ENCODE measurements at regions not wholly inside any gene's neighbourhood (a gene's known extent, or its start where the extent isn't known, plus 50 kb on each side); places are given as distances from the start of the nearest gene placed in this dataset.

- DNase-seq (ENCODE audit: low read depth in 2 of 2): no peak
- TF ChIP-seq, protein P1, sequence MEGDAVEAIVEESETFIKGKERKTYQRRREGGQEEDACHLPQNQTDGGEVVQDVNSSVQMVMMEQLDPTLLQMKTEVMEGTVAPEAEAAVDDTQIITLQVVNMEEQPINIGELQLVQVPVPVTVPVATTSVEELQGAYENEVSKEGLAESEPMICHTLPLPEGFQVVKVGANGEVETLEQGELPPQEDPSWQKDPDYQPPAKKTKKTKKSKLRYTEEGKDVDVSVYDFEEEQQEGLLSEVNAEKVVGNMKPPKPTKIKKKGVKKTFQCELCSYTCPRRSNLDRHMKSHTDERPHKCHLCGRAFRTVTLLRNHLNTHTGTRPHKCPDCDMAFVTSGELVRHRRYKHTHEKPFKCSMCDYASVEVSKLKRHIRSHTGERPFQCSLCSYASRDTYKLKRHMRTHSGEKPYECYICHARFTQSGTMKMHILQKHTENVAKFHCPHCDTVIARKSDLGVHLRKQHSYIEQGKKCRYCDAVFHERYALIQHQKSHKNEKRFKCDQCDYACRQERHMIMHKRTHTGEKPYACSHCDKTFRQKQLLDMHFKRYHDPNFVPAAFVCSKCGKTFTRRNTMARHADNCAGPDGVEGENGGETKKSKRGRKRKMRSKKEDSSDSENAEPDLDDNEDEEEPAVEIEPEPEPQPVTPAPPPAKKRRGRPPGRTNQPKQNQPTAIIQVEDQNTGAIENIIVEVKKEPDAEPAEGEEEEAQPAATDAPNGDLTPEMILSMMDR (IDR thresholded peaks at IDR 0.05; ENCODE audit: low read depth, low read length): no peak
- H3K4me3 ChIP-seq (replicated peaks in 1 of 2; ENCODE audit: low read depth in 2 of 2, low read length in 2 of 2): no peak overlapping the region
Observed at GRCh38 chr19:29128203-29128602, 84.7 kb downstream of the UQCRFS1 start.

GRCh38 chr19:29122185-29122584 lies 90.8 kb downstream of the UQCRFS1 start:
- no peak overlapping the region for H3K4me3 ChIP-seq (replicated peaks in 1 of 2; ENCODE audit: low read depth in 2 of 2, low read length in 2 of 2)
- no peak for DNase-seq (ENCODE audit: low read depth in 2 of 2)
- TF ChIP-seq, protein P1 (IDR thresholded peaks at IDR 0.05; ENCODE audit: low read depth, low read length): no peak

GRCh38 chr19:29121684-29122083 lies 91.3 kb downstream of the UQCRFS1 start:
- TF ChIP-seq, protein P1 (IDR thresholded peaks at IDR 0.05; ENCODE audit: low read depth, low read length): peak; percentile 53
- no peak overlapping the region for H3K4me3 ChIP-seq (replicated peaks in 1 of 2; ENCODE audit: low read depth in 2 of 2, low read length in 2 of 2)
- peak in 1 of 2 donors; percentile 19 for DNase-seq (ENCODE audit: low read depth in 2 of 2)

- TF ChIP-seq, protein P1 (IDR thresholded peaks at IDR 0.05; ENCODE audit: low read depth, low read length): no peak
- H3K4me3 ChIP-seq (replicated peaks in 1 of 2; ENCODE audit: low read depth in 2 of 2, low read length in 2 of 2): no peak overlapping the region
- no peak for DNase-seq (ENCODE audit: low read depth in 2 of 2)
Observed at GRCh38 chr19:29120466-29120865, 92.5 kb downstream of the UQCRFS1 start.

DNA sequence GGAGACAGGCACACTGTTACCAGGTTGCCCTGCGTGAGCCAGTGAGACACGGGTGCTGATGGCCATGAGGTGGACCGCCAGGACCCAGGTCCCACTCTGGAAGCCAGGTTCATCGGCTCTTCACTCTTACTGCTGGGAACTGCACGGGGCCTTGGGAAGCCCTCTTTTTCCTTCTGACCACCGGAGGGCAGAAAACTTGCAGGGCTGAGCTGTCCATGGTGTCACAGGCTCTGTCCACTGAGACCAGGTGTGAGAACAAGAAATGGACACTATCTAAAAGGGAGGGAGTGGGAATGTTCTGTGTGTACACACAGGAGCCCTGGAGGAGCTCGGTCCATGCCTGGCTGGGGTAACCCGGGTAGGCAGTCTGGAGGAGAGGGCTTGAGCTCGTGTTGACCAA lies 93.4 kb downstream of the UQCRFS1 start:
- DNase-seq (ENCODE audit: low read depth in 2 of 2): peak in 1 of 2 donors; percentile 4
- TF ChIP-seq, protein P1 (IDR thresholded peaks at IDR 0.05; ENCODE audit: low read depth, low read length): no peak
- H3K4me3 ChIP-seq (replicated peaks in 1 of 2; ENCODE audit: low read depth in 2 of 2, low read length in 2 of 2): no peak overlapping the region

- no peak overlapping the region for H3K4me3 ChIP-seq (replicated peaks in 1 of 2; ENCODE audit: low read depth in 2 of 2, low read length in 2 of 2)
- no peak for DNase-seq (ENCODE audit: low read depth in 2 of 2)
- TF ChIP-seq, protein P1 (IDR thresholded peaks at IDR 0.05; ENCODE audit: low read depth, low read length): no peak
Observed at GRCh38 chr19:29118389-29118788, 94.6 kb downstream of the UQCRFS1 start.

- no peak overlapping the region for H3K4me3 ChIP-seq (replicated peaks in 1 of 2; ENCODE audit: low read depth in 2 of 2, low read length in 2 of 2)
- peak in 1 of 2 donors; percentile 13 for DNase-seq (ENCODE audit: low read depth in 2 of 2)
- TF ChIP-seq, protein P1 (IDR thresholded peaks at IDR 0.05; ENCODE audit: low read depth, low read length): no peak
Observed at GRCh38 chr19:29117926-29118325, 95.0 kb downstream of the UQCRFS1 start.

Measured in cardiac fibroblast (primary cell).